ENCODE measurements at regions not wholly inside any gene's neighbourhood (a gene's known extent, or its start where the extent isn't known, plus 50 kb on each side); places are given as distances from the start of the nearest gene placed in this dataset.

GRCh38 chr3:165378761-165379160 lies 182.6 kb upstream of the SLITRK3 start (continued):
- no peak for TF ChIP-seq ZNF134 (CRISPR knock-in tag; conservative IDR thresholded peaks at IDR 0.05)
- no peak for TF ChIP-seq DACH1 (IDR thresholded peaks at IDR 0.05; ENCODE audit: partially characterized antibody)
- no peak for TF ChIP-seq CREBBP (IDR thresholded peaks at IDR 0.05; ENCODE audit: low read depth, low read length)

- intact Hi-C loops (cut with micrococcal nuclease) = no loop called here
- FAIRE-seq (no peak), ATAC-seq (no peak), DNase-seq (ENCODE audit: extremely low read depth in 1 of 4, low spot score in 3 of 4) (no peak)
- no peak overlapping the region for H3K27ac ChIP-seq (ENCODE audit: extremely low read depth, low read depth, low read length)
- H3K9ac ChIP-seq (ENCODE audit: insufficient read depth in 1 of 2, low read depth in 2 of 2, low read length in 2 of 2) = no peak overlapping the region
- H4K20me1 ChIP-seq (replicated peaks; ENCODE audit: control insufficient read depth, insufficient read depth, low read length) = no peaks in the 10 kb centered on the region
- CTCF ChIA-PET (ENCODE audit: low intra/inter-chr PET ratio) = no interaction called here
- no peak overlapping the region for H3K4me3 ChIP-seq
- H3K4me2 ChIP-seq (ENCODE audit: insufficient read depth, low read length) = no peak overlapping the region
- no peaks in the 10 kb centered on the region for H3K79me2 ChIP-seq (ENCODE audit: control insufficient read depth, insufficient read depth, low read length)
- H3K4me1 ChIP-seq (replicated peaks in 1 of 2; ENCODE audit: control insufficient read depth in 2 of 2, insufficient read depth in 2 of 2, low read length in 2 of 2) = no peaks in the 10 kb centered on the region
- H3K9me3 ChIP-seq (replicated peaks; ENCODE audit: control insufficient read depth, insufficient read depth, low read depth, low read length) = no peaks in the 10 kb centered on the region
- TF ChIP-seq NFXL1 (CRISPR knock-in tag; IDR thresholded peaks at IDR 0.05) (no peak), HDAC3 (IDR thresholded peaks at IDR 0.05; ENCODE audit: borderline replicate concordance, partially characterized antibody) (no peak), AFF4 (CRISPR knock-in tag; IDR thresholded peaks at IDR 0.05) (no peak), ZNF263 (CRISPR knock-in tag; IDR thresholded peaks at IDR 0.05; ENCODE audit: borderline replicate concordance) (no peak), ZNF830 (CRISPR knock-in tag; IDR thresholded peaks at IDR 0.05) (no peak), DDX20 (tag; IDR thresholded peaks at IDR 0.05; ENCODE audit: low read depth) (no peak), SRSF1 (IDR thresholded peaks at IDR 0.05; ENCODE audit: low read depth, low read length) (no peak), KDM1A (IDR thresholded peaks at IDR 0.05) (no peak), SMAD1 (IDR thresholded peaks at IDR 0.05; ENCODE audit: low read depth, low read length, partially characterized antibody) (no peak), STAG1 (CRISPR knock-in tag; IDR thresholded peaks at IDR 0.05; ENCODE audit: borderline replicate concordance) (no peak)
- H3K36me3 ChIP-seq (ENCODE audit: control insufficient read depth, insufficient read depth, low read length) = no peaks in the 10 kb centered on the region
- H3K9me1 ChIP-seq (ENCODE audit: control insufficient read depth, insufficient read depth, low read length) = no peaks in the 10 kb centered on the region
- in situ Hi-C loops (cut with MboI) = no loop called here
- no peak overlapping the region for H2AFZ ChIP-seq (ENCODE audit: low read depth, low read length)
- 0% methylated on average over 3 of the region's 3 CpGs for WGBS (ENCODE audit: insufficient coverage, low coverage, missing lambda C conversion rate)
- H3K27me3 ChIP-seq (ENCODE audit: control insufficient read depth in 2 of 2, insufficient read depth in 2 of 2, low read length in 2 of 2) = no peaks in the 10 kb centered on the region
- POLR2A ChIA-PET = no interaction called here
- BruUV-seq (replicated peaks) = no TSS peak
These were observed 162.8 kb upstream of the SLITRK3 start for GRCh38 chr3:165359005-165359404.
